HG03457 (cell line): ENCODE measurements at regions not wholly inside any gene's neighbourhood (a gene's known extent, or its start where the extent isn't known, plus 50 kb on each side); places are given as distances from the start of the nearest gene placed in this dataset.
"Not testable (repeated sequence)": the region's sequence is repeated elsewhere in the genome, so short reads cannot be mapped to it uniquely, and the experiment has no call there.

Experiments
- ATAC-seq: cut with Tn5 transposase; IDR thresholded peaks from one replicate; pipeline ENCODE4 v1.9.1; 2021; ENCODE audit warnings: moderate number of reproducible peaks; ENCODE audit not compliant: unreplicated experiment

GRCh38 chr12:17369556-17369955 lies 720.4 kb downstream of the RERGL start:
- ATAC-seq = no peak

GRCh38 chr12:17361224-17361623 lies 728.8 kb downstream of the RERGL start:
- no peak for ATAC-seq

GRCh38 chr12:17358835-17359234 lies 731.2 kb downstream of the RERGL start:
- ATAC-seq = no peak

GRCh38 chr12:17357396-17357795 lies 732.6 kb downstream of the RERGL start:
- ATAC-seq = no peak

GRCh38 chr12:17352164-17352563 lies 737.8 kb downstream of the RERGL start:
- ATAC-seq = no peak

GRCh38 chr12:17348311-17348710 lies 741.7 kb downstream of the RERGL start:
- no peak for ATAC-seq

GRCh38 chr12:17344649-17345048 lies 738.7 kb upstream of the LMO3 start:
- ATAC-seq = no peak

GRCh38 chr12:17342381-17342961 lies 736.5 kb upstream of the LMO3 start:
- ATAC-seq = no peak

- no peak for ATAC-seq
Measured at GRCh38 chr12:17335487-17335886, 729.5 kb upstream of the LMO3 start.

- no peak for ATAC-seq
Measured at GRCh38 chr12:17334784-17335183, 728.8 kb upstream of the LMO3 start.

- ATAC-seq = no peak
Measured at GRCh38 chr12:17333287-17333686, 727.3 kb upstream of the LMO3 start.

GRCh38 chr12:17326649-17327048 lies 720.7 kb upstream of the LMO3 start:
- no peak for ATAC-seq

- no peak for ATAC-seq
Measured at GRCh38 chr12:17322090-17322489, 716.1 kb upstream of the LMO3 start.

GRCh38 chr12:17304503-17305347 lies 698.8 kb upstream of the LMO3 start:
- ATAC-seq = no peak

GRCh38 chr12:17302001-17302400 lies 696.0 kb upstream of the LMO3 start:
- ATAC-seq = no peak

GRCh38 chr12:17301544-17301943 lies 695.6 kb upstream of the LMO3 start:
- ATAC-seq = no peak

GRCh38 chr12:17296882-17297281 lies 690.9 kb upstream of the LMO3 start:
- ATAC-seq = no peak

GRCh38 chr12:17286874-17287273 lies 680.9 kb upstream of the LMO3 start:
- no peak for ATAC-seq

- ATAC-seq = no peak
Measured at GRCh38 chr12:17284873-17285272, 678.9 kb upstream of the LMO3 start.

GRCh38 chr12:17283563-17283962 lies 677.6 kb upstream of the LMO3 start:
- ATAC-seq = no peak

- not testable (repeated sequence) for ATAC-seq
Measured at GRCh38 chr12:17282169-17282568, 676.2 kb upstream of the LMO3 start.

GRCh38 chr12:17278946-17279345 lies 673.0 kb upstream of the LMO3 start:
- no peak for ATAC-seq

- no peak for ATAC-seq
Measured at GRCh38 chr12:17276196-17276595, 670.2 kb upstream of the LMO3 start.
